GM10248 (cell line): ENCODE measurements at regions not wholly inside any gene's neighbourhood (a gene's known extent, or its start where the extent isn't known, plus 50 kb on each side); places are given as distances from the start of the nearest gene placed in this dataset.

Source experiments
- CTCF ChIA-PET: fragments of 300-600 bp; sonication (Branson Sonifier 250); formaldehyde crosslinking; extraction: SDS; loops from one replicate; lab custom pipeline; 2021; ENCODE audit warnings: antibody characterized with exemption; lab: Yijun Ruan, JAX
- POLR2A ChIA-PET: fragments of 350-650 bp; sonication (Branson Sonifier 250); formaldehyde crosslinking; extraction: SDS; loops from one replicate; lab custom pipeline; 2020; ENCODE audit warnings: antibody characterized with exemption; lab: Yijun Ruan, JAX
- DNase-seq: peaks from one replicate; pipeline ENCODE4 v3.0.0; 2012; ENCODE audit errors: extremely low spot score
- CTCF ChIP-seq: IDR thresholded peaks from 2 replicates; pipeline ENCODE4 v1.5.1; 2012; ENCODE audit warnings: mild to moderate bottlenecking, low read depth; ENCODE audit errors: extremely low read depth, missing control alignments, control extremely low read depth

- TF ChIP-seq CTCF, result no peak
- ChIA-PET POLR2A (no interaction called here), CTCF (no interaction called here)
- no peak for DNase-seq
Measured at GRCh38 chr12:125678589-125678993, 613.4 kb downstream of the AACS start.

GRCh38 chr12:125683748-125684381 is 618.6 kb downstream of the AACS start:
- DNase-seq, result peak; percentile 58
- ChIA-PET CTCF (interaction anchor here (0.6 to 2.1 kb wide), 10 partner anchors 9 to 352 kb away, joined by 3 to 8 read pairs (median 4); no protein-coding TSS in a partner anchor), POLR2A (no interaction called here)
- TF ChIP-seq CTCF, result peak; percentile 45

- ChIA-PET CTCF (interaction anchor here (1.0 to 1.9 kb wide), 2 partner anchors 10 to 353 kb away, joined by 3 to 8 read pairs; no protein-coding TSS in a partner anchor), POLR2A (no interaction called here)
- no peak for TF ChIP-seq CTCF
Measured at GRCh38 chr12:125684968-125685790, 619.9 kb downstream of the AACS start.

GRCh38 chr12:125685915-125686314 is 620.7 kb downstream of the AACS start:
- POLR2A ChIA-PET, result no interaction called here
- no peak for TF ChIP-seq CTCF
- DNase-seq, result no peak
- CTCF ChIA-PET, result interaction anchor here (1.0 kb wide), 1 partner anchor 37 kb away, joined by 3 read pairs; no protein-coding TSS in a partner anchor

More at GRCh38 chr12:125684968-125685790, 619.9 kb downstream of the AACS start:
- DNase-seq, result no peak

- no peak for DNase-seq
- TF ChIP-seq CTCF, result no peak
- ChIA-PET CTCF (no interaction called here), POLR2A (no interaction called here)
Measured at GRCh38 chr12:125687403-125687802, 622.2 kb downstream of the AACS start.

GRCh38 chr12:125687820-125688219 is 622.6 kb downstream of the AACS start:
- ChIA-PET CTCF (no interaction called here), POLR2A (no interaction called here)
- no peak for TF ChIP-seq CTCF
- DNase-seq, result no peak
